Ovary (tissue), 7 donors: ENCODE measurements at regions not wholly inside any gene's neighbourhood (a gene's known extent, or its start where the extent isn't known, plus 50 kb on each side); places are given as distances from the start of the nearest gene placed in this dataset.
"Not testable (repeated sequence)": the region's sequence is repeated elsewhere in the genome, so short reads cannot be mapped to it uniquely, and the experiment has no call there.

Experiments
- DNase-seq, 5 donors: peaks; one replicate each; pipeline ENCODE4 v3.0.0-alpha.2; 2019 to 2020
- H3K27ac ChIP-seq, 2 donors: fragments of 200-600 bp; one replicate each; pipeline versions ENCODE4 v1.5.1 to v1.8.0; 2019 to 2022
- H3K27me3 ChIP-seq: fragments of 200-600 bp; one replicate; pipeline ENCODE4 v1.8.0; 2022
- H3K36me3 ChIP-seq: fragments of 200-600 bp; sonication (generic); one replicate; pipeline ENCODE4 v1.5.1; 2019
- H3K4me1 ChIP-seq: one replicate; pipeline ENCODE4 v1.8.1; 2013; ENCODE audit warnings: mild to moderate bottlenecking, moderate library complexity; ENCODE audit not compliant: insufficient read depth
- H3K4me3 ChIP-seq: fragments of 200-600 bp; sonication (generic); one replicate; pipeline ENCODE4 v1.5.1; 2017
- H3K9me3 ChIP-seq, 2 donors: fragments of 200-600 bp in 1 of 2; sonication (generic) in 1 of 2; one replicate each; pipeline versions ENCODE4 v1.5.1 to v1.8.1; 2013 to 2019; ENCODE audit warnings: mild to moderate bottlenecking in 1 of 2, moderate library complexity in 1 of 2
- CTCF ChIP-seq, 3 donors: fragments of 450-650 bp in 2 of 3; fragments of 200-600 bp in 1 of 3; IDR thresholded peaks; one replicate each; pipeline versions ENCODE4 v1.5.1 to v1.8.0; 2016 to 2022; ENCODE audit warnings: antibody characterized with exemption in 3 of 3, mild to moderate bottlenecking in 1 of 3
- EP300 ChIP-seq: sonication (generic); formaldehyde crosslinking; IDR thresholded peaks from one replicate; pipeline ENCODE4 v1.6.1; 2017; ENCODE audit warnings: antibody characterized with exemption
- POLR2A ChIP-seq: fragments of 450-650 bp; IDR thresholded peaks from one replicate; pipeline ENCODE4 v1.6.1; 2017; ENCODE audit warnings: antibody characterized with exemption, mild to moderate bottlenecking, moderate library complexity
- WGBS, 3 donors: extraction: QIAGEN DNeasy Blood & Tissue Kit in 1 of 3; methylation state at CpG; one replicate each; pipeline versions ENCODE4 v1.1.5 to v1.1.7; 2013 to 2017; 5-methylcytosine and 5-hydroxymethylcytosine counted together
- intact Hi-C, 4 donors: fragments of 100-400 bp; cut with DNase I; formaldehyde crosslinking; loops; one replicate each; pipeline versions ENCODE4 v1.11.0 to v1.15.1; 2022 to 2023
- donor health status: DM: no; HTN: no; CAD: no; lungs with moderate emphysema.
- donor health status: DM: no; HTN: no; CAD: no.
- donor health status: Bipolar disorder and iron deficiency.
- donor health status: DM: no; HTN: no; CAD: no.
- donor health status: DM: yes; HTN: yes; CAD: no.

DNA sequence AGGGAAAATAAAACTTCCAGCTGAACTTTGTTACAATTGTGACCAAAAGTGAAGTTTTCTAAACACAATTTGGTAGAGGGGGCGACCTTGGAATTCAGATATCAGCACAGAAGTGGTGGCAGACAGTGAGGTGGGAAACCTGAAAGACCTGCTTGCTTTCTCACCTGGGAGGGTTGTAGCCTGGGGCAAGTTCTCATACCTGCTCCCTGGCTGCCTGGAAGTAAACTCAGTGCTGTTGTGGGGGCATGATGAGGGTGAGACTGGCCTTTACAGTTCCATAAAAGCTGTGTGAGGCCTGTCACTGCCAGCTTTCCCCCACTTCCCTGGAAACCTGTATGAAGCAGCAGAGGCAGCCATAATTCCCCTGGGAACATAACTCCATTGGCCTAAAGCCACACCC, 1180.2 kb downstream of the FAM133A start:
- no peak for TF ChIP-seq CTCF (IDR thresholded peaks at IDR 0.05)
- TF ChIP-seq POLR2A, result no peak
- no peak for TF ChIP-seq EP300

DNA sequence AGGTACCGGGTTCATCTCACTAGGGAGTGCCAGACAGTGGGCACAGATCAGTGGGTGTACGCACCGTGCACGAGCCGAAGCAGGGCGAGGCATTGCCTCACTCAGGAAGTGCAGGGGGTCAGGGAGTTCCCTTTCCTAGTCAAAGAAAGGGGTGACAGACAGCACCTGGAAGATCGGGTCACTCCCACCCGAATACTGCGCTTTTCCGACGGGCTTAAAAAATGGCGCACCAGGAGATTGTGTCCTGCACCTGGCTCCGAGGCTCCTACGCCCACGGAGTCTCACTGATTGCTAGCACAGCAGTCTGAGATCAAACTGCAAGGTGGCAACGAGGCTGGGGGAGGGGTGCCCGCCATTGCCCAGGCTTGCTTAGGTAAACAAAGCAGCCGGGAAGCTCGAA, 1188.5 kb downstream of the FAM133A start:
- DNase-seq, intact Hi-C loops, H3K4me3 ChIP-seq, H3K27ac ChIP-seq, H3K27me3 ChIP-seq, H3K9me3 ChIP-seq, H3K36me3 ChIP-seq, H3K4me1 ChIP-seq: not testable (repeated sequence)
- 71 to 84% (median 73%) methylated on average over 17 to 19 of the region's 19 CpGs for WGBS, 3 donors

More for the DNA sequence above, 1180.2 kb downstream of the FAM133A start:
- 20 to 54% (median 39%) methylated on average over 1 of the region's 1 CpG for WGBS, 3 donors
- H3K27me3 ChIP-seq, result no peaks in the 10 kb centered on the region
- no peak overlapping the region for H3K4me3 ChIP-seq
- intact Hi-C loops, result no loop called here
- H3K9me3 ChIP-seq, result no peaks in the 10 kb centered on the region
- H3K36me3 ChIP-seq, result no peaks in the 10 kb centered on the region
- no peaks in the 10 kb centered on the region for H3K4me1 ChIP-seq
- H3K27ac ChIP-seq, result no peak overlapping the region
- DNase-seq, result no peak

DNA sequence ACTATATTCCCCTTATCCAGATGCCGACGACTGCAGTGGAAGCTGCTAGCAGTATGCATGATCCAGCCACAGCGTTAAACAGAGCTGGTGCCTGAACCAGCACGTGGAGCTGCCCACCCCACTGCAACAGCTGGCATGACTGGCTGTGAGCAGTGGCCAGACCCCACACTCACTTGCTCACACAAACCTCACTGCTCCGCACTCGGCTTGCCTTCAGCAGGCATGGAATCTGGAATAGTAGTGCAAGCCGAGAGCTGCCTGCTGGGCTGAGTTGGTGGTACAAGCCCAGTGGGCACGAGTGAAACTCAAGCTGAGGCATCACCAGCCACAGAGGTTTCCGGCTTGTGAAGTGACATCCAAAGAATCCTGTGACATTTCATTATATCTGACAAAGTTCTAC, 1197.6 kb downstream of the FAM133A start:
- no peaks in the 10 kb centered on the region for H3K4me1 ChIP-seq
- H3K4me3 ChIP-seq, result no peak overlapping the region
- H3K27ac ChIP-seq, result no peak overlapping the region
- no peaks in the 10 kb centered on the region for H3K9me3 ChIP-seq
- WGBS, 3 donors, result 77 to 81% (median 79%) methylated on average over 9 of the region's 9 CpGs
- intact Hi-C loops, result no loop called here
- no peaks in the 10 kb centered on the region for H3K36me3 ChIP-seq
- H3K27me3 ChIP-seq, result no peaks in the 10 kb centered on the region
- no peak for DNase-seq
- TF ChIP-seq EP300 (no peak), POLR2A (no peak), CTCF (IDR thresholded peaks at IDR 0.05) (no peak)

DNA sequence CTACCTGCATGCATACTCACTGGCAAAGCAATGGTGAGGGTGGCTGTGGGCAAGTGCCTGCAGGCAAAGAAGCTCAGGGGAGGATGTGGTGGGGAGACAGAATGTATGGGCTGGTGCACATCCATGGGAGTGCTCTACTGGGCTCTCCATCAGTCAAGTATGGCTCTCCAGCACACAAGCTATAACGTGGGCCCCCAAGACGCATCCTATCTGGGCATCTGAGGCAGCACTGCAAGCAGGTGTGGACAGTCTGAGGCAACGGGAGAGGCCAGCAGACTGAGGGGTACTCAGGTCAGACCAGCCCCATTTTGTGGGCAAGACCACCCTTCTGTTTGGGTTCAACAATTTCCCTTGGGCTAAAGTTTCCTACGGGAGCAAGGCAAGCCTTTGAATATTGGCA, 1227.8 kb downstream of the FAM133A start:
- 56 to 78% (median 63%) methylated on average over 4 of the region's 4 CpGs for WGBS, 3 donors
- TF ChIP-seq POLR2A (no peak), CTCF (IDR thresholded peaks at IDR 0.05) (no peak), EP300 (no peak)

GRCh38 chrX:94908171-94908570, 1234.2 kb downstream of the FAM133A start:
- intact Hi-C loops, result no loop called here
- Histone ChIP-seq H3K4me1 (no peaks in the 10 kb centered on the region), H3K4me3 (no peak overlapping the region), H3K27me3 (no peaks in the 10 kb centered on the region), H3K27ac (no peak overlapping the region), H3K9me3 (no peaks in the 10 kb centered on the region), H3K36me3 (no peaks in the 10 kb centered on the region)
- TF ChIP-seq CTCF (IDR thresholded peaks at IDR 0.05) (no peak), POLR2A (no peak), EP300 (no peak)
- no peak for DNase-seq
- 52 to 67% (median 55%) methylated on average over 7 of the region's 7 CpGs for WGBS, 3 donors

More for the DNA sequence above, 1227.8 kb downstream of the FAM133A start:
- no peak overlapping the region for H3K4me3 ChIP-seq
- no peak for DNase-seq
- H3K27ac ChIP-seq, result no peak overlapping the region
- no peaks in the 10 kb centered on the region for H3K27me3 ChIP-seq
- intact Hi-C loops, result no loop called here
- no peaks in the 10 kb centered on the region for H3K9me3 ChIP-seq
- H3K4me1 ChIP-seq, result no peaks in the 10 kb centered on the region
- H3K36me3 ChIP-seq, result no peaks in the 10 kb centered on the region
